ENCODE measurements at regions not wholly inside any gene's neighbourhood (a gene's known extent, or its start where the extent isn't known, plus 50 kb on each side); places are given as distances from the start of the nearest gene placed in this dataset.

- H3K27me3 ChIP-seq = no peaks in the 10 kb centered on the region
- no peaks in the 10 kb centered on the region for H3K4me1 ChIP-seq
- intact Hi-C loops (cut with DNase I; ENCODE audit: low total_unique reads) = no loop called here
- DNase-seq = no peak
- H3K9me3 ChIP-seq = no peaks in the 10 kb centered on the region
- no peak for TF ChIP-seq CTCF (IDR thresholded peaks at IDR 0.05)
- no peak overlapping the region for H3K27ac ChIP-seq
- no peaks in the 10 kb centered on the region for H3K36me3 ChIP-seq
- H3K4me3 ChIP-seq = no peak overlapping the region
Observed at GRCh38 chr11:115903179-115903578, 399.0 kb upstream of the CADM1 start.

GRCh38 chr11:115901069-115901468 lies 396.9 kb upstream of the CADM1 start:
- TF ChIP-seq CTCF (IDR thresholded peaks at IDR 0.05) = no peak
- intact Hi-C loops (cut with DNase I; ENCODE audit: low total_unique reads) = no loop called here
- Histone ChIP-seq H3K27ac (no peak overlapping the region), H3K4me1 (no peaks in the 10 kb centered on the region), H3K9me3 (no peaks in the 10 kb centered on the region), H3K27me3 (no peaks in the 10 kb centered on the region), H3K4me3 (no peak overlapping the region), H3K36me3 (no peaks in the 10 kb centered on the region)
- no peak for DNase-seq

- Histone ChIP-seq H3K27me3 (no peaks in the 10 kb centered on the region), H3K4me3 (no peak overlapping the region), H3K36me3 (no peaks in the 10 kb centered on the region), H3K27ac (no peak overlapping the region), H3K4me1 (no peaks in the 10 kb centered on the region), H3K9me3 (no peaks in the 10 kb centered on the region)
- TF ChIP-seq CTCF (IDR thresholded peaks at IDR 0.05) = no peak
- intact Hi-C loops (cut with DNase I; ENCODE audit: low total_unique reads) = no loop called here
- DNase-seq = no peak
Observed at GRCh38 chr11:115900111-115900510, 395.9 kb upstream of the CADM1 start.

GRCh38 chr11:115897707-115898106 lies 393.5 kb upstream of the CADM1 start:
- no peaks in the 10 kb centered on the region for H3K27me3 ChIP-seq
- H3K4me1 ChIP-seq = no peaks in the 10 kb centered on the region
- H3K4me3 ChIP-seq = no peak overlapping the region
- H3K36me3 ChIP-seq = no peaks in the 10 kb centered on the region
- intact Hi-C loops (cut with DNase I; ENCODE audit: low total_unique reads) = no loop called here
- no peaks in the 10 kb centered on the region for H3K9me3 ChIP-seq
- no peak for DNase-seq
- no peak overlapping the region for H3K27ac ChIP-seq
- TF ChIP-seq CTCF (IDR thresholded peaks at IDR 0.05) = no peak

GRCh38 chr11:115896084-115896483 lies 391.9 kb upstream of the CADM1 start:
- no peak for DNase-seq
- no peak for TF ChIP-seq CTCF (IDR thresholded peaks at IDR 0.05)
- Histone ChIP-seq H3K27me3 (no peaks in the 10 kb centered on the region), H3K36me3 (no peaks in the 10 kb centered on the region), H3K9me3 (no peaks in the 10 kb centered on the region), H3K27ac (no peak overlapping the region), H3K4me1 (no peaks in the 10 kb centered on the region), H3K4me3 (no peak overlapping the region)
- intact Hi-C loops (cut with DNase I; ENCODE audit: low total_unique reads) = no loop called here

- H3K27ac ChIP-seq = no peak overlapping the region
- H3K9me3 ChIP-seq = no peaks in the 10 kb centered on the region
- no peaks in the 10 kb centered on the region for H3K36me3 ChIP-seq
- DNase-seq = no peak
- no peak for TF ChIP-seq CTCF (IDR thresholded peaks at IDR 0.05)
- no peaks in the 10 kb centered on the region for H3K27me3 ChIP-seq
- H3K4me1 ChIP-seq = no peaks in the 10 kb centered on the region
- intact Hi-C loops (cut with DNase I; ENCODE audit: low total_unique reads) = no loop called here
- no peak overlapping the region for H3K4me3 ChIP-seq
Observed at GRCh38 chr11:115895594-115895993, 391.4 kb upstream of the CADM1 start.
